Heart right ventricle (tissue), 16 donors: ENCODE measurements at regions not wholly inside any gene's neighbourhood (a gene's known extent, or its start where the extent isn't known, plus 50 kb on each side); places are given as distances from the start of the nearest gene placed in this dataset.
A peak's percentile ranks its signal among the peaks of the same experiment; 100 is the strongest.

Source experiments
- ATAC-seq, 8 donors: fragments of 200-7000 bp; cut with Tn5 transposase; one replicate each; pipeline ENCODE4 v1.9.1; 2020; ENCODE audit warnings: mild to moderate bottlenecking in 8 of 8, moderate library complexity in 8 of 8, moderate number of reproducible peaks in 1 of 8
- DNase-seq, 2 donors: peaks; one replicate each; pipeline ENCODE4 v3.0.0-alpha.2; 2020
- H3K27ac ChIP-seq, 10 donors: fragments of 200-600 bp; sonication (generic) in 2 of 10; one replicate each; pipeline versions ENCODE4 v1.5.0 to v1.8.0; 2020 to 2022; ENCODE audit warnings: mild to moderate bottlenecking in 3 of 10
- H3K27me3 ChIP-seq, 7 donors: fragments of 200-600 bp; one replicate each; pipeline ENCODE4 v1.8.0; 2021 to 2022; ENCODE audit warnings: mild to moderate bottlenecking in 2 of 7
- H3K36me3 ChIP-seq, 9 donors: fragments of 200-600 bp; sonication (generic) in 1 of 9; one replicate each; pipeline versions ENCODE4 v1.5.0 to v1.8.0; 2020 to 2022; ENCODE audit warnings: mild to moderate bottlenecking in 2 of 9
- H3K4me1 ChIP-seq, 9 donors: fragments of 200-600 bp; sonication (generic) in 1 of 9; one replicate each; pipeline versions ENCODE4 v1.5.0 to v1.8.0; 2020 to 2022; ENCODE audit warnings: mild to moderate bottlenecking in 4 of 9
- H3K4me3 ChIP-seq, 10 donors: fragments of 200-600 bp; sonication (generic) in 2 of 10; one replicate each; pipeline versions ENCODE4 v1.5.0 to v1.8.0; 2020 to 2022; ENCODE audit warnings: mild to moderate bottlenecking in 7 of 10, moderate library complexity in 2 of 10
- H3K9me3 ChIP-seq, 11 donors: fragments of 200-600 bp in 10 of 11; sonication (generic) in 2 of 11; one replicate each; pipeline versions ENCODE4 v1.5.0 to v1.8.0; 2013 to 2022; ENCODE audit warnings: mild to moderate bottlenecking in 2 of 11, control low read depth in 1 of 11, moderate library complexity in 1 of 11
- CTCF ChIP-seq, 9 donors: fragments of 200-600 bp; sonication (generic) in 2 of 9; IDR thresholded peaks; one replicate each; pipeline versions ENCODE4 v1.5.0 to v1.8.0; 2021 to 2022; ENCODE audit warnings: antibody characterized with exemption in 9 of 9, mild to moderate bottlenecking in 5 of 9, moderate library complexity in 1 of 9
- WGBS, 2 donors: extraction: QIAGEN DNeasy Blood & Tissue Kit; methylation state at CpG; one replicate each; pipeline ENCODE4 v1.1.7; 2013; ENCODE audit warnings: inconsistent platforms in 1 of 2; 5-methylcytosine and 5-hydroxymethylcytosine counted together
- intact Hi-C, 10 donors: fragments of 100-400 bp; cut with DNase I; formaldehyde crosslinking; loops; one replicate each; pipeline versions ENCODE4 v1.11.1 to v1.14.2; 2022
- donor health status: Arrhythmogenic right ventricular cardiomyopathy.
- donor health status: ischemic (EF 13 %, LVEDD 7.1; RV severe dilation, severe dysfunction).
- donor health status: healthy with polysubstance abuse.
- donor health status: DM: no; HTN: yes; CAD: no.
- donor health status: DM: no; HTN: no; CAD: no.
- donor health status: ischemic (EF 25% LVEDD 6.9; RV normal size, moderate dysfunction).
- donor health status: ischemic (EF 25% LVEDD 5.7; RV mildly dilated, moderate dysfunction).
- donor health status: healthy.
- donor health status: DM: yes; HTN: yes; CAD: no.
- donor health status: Ischemic cardiomyopathy.
- donor health status: ischemic (EF 35%, LVEDD 5.7; RV mildly dilated, moderate dysfunction).
- donor health status: nonischemic (EF 11% LVEDD 7.7; RV severe dilation, severe dysfunction).
- donor health status: DM: yes; HTN: yes; CAD: no.
- donor health status: PGD.
- donor health status: ischemic (EF 29% LVEDD 5.4; RV normal size, mild dysfunction).
- donor health status: nonischemic (EF 23%, LVEDD 6.1; RV moderate dilation, normal function).

- intact Hi-C loops, result no loop called here
- no peaks in the 10 kb centered on the region for H3K27me3 ChIP-seq
- H3K9me3 ChIP-seq, result peaks cover 0 to 18% (median 0%) of the 10 kb centered on the region in 11 donors
- WGBS, 2 donors, result 45 to 56% methylated on average over 1 of the region's 1 CpG
- no peaks in the 10 kb centered on the region for H3K4me1 ChIP-seq
- H3K4me3 ChIP-seq, result no peak overlapping the region
- DNase-seq, result no peak
- peak in 3 of 8 donors; percentile 46 to 61 (median 55) for ATAC-seq
- no peak overlapping the region for H3K27ac ChIP-seq
- no peaks in the 10 kb centered on the region for H3K36me3 ChIP-seq
- TF ChIP-seq CTCF (IDR thresholded peaks at IDR 0.05), result no peak
Observed at GRCh38 chr10:37643187-37643586, 214.2 kb downstream of the ZNF248 start.

GRCh38 chr10:37640301-37640700 is 217.1 kb downstream of the ZNF248 start:
- no peak for TF ChIP-seq CTCF (IDR thresholded peaks at IDR 0.05)

GRCh38 chr10:37639200-37639599 is 218.2 kb downstream of the ZNF248 start:
- TF ChIP-seq CTCF (IDR thresholded peaks at IDR 0.05), result no peak
- Histone ChIP-seq H3K36me3 (no peaks in the 10 kb centered on the region), H3K4me1 (no peaks in the 10 kb centered on the region), H3K9me3 (peaks cover 0 to 45% (median 0%) of the 10 kb centered on the region in 11 donors), H3K27ac (no peak overlapping the region), H3K4me3 (no peak overlapping the region), H3K27me3 (no peaks in the 10 kb centered on the region)
- intact Hi-C loops, result no loop called here
- 73 to 79% methylated on average over 5 of the region's 5 CpGs for WGBS, 2 donors
- DNase-seq (no peak), ATAC-seq (no peak)

More at GRCh38 chr10:37640301-37640700, 217.1 kb downstream of the ZNF248 start:
- ATAC-seq, result no peak
- Histone ChIP-seq H3K9me3 (peaks cover 0 to 34% (median 0%) of the 10 kb centered on the region in 11 donors), H3K27ac (no peak overlapping the region), H3K4me3 (no peak overlapping the region), H3K27me3 (no peaks in the 10 kb centered on the region), H3K4me1 (no peaks in the 10 kb centered on the region), H3K36me3 (no peaks in the 10 kb centered on the region)
- intact Hi-C loops, result no loop called here
- no peak for DNase-seq
- 76 to 79% methylated on average over 8 of the region's 8 CpGs for WGBS, 2 donors

- Histone ChIP-seq H3K4me1 (no peaks in the 10 kb centered on the region), H3K9me3 (peaks cover 0 to 51% (median 0%) of the 10 kb centered on the region in 11 donors), H3K36me3 (no peaks in the 10 kb centered on the region), H3K27me3 (no peaks in the 10 kb centered on the region), H3K27ac (no peak overlapping the region), H3K4me3 (no peak overlapping the region)
- DNase-seq (no peak), ATAC-seq (no peak)
- intact Hi-C loops, result no loop called here
- WGBS, 2 donors, result 56 to 79% methylated on average over 1 of the region's 1 CpG
- no peak for TF ChIP-seq CTCF (IDR thresholded peaks at IDR 0.05)
Observed at GRCh38 chr10:37638569-37638968, 218.8 kb downstream of the ZNF248 start.
